ENCODE measurements at regions not wholly inside any gene's neighbourhood (a gene's known extent, or its start where the extent isn't known, plus 50 kb on each side); places are given as distances from the start of the nearest gene placed in this dataset.

DNA sequence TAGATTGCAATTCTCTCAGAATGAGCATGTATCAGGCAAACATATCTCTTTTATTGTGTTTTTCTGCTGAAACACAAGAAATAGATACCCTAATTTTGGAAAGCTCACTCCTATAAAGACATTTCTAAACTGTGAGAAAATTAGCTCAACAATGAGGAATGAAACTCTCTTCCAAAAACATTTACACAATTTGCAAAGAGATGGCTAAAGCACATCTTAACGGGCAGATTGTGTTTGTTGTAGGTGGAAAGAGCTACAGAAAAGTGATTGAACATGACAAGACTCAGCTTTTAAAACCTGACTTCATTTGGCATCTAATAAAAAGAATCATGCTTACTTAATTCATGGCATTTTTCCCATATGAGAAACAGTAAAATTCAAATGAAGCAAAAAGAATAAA, 175.0 kb upstream of the SLC39A10 start:
- CTCF ChIA-PET: no interaction called here
- POLR2A ChIA-PET: no interaction called here

DNA sequence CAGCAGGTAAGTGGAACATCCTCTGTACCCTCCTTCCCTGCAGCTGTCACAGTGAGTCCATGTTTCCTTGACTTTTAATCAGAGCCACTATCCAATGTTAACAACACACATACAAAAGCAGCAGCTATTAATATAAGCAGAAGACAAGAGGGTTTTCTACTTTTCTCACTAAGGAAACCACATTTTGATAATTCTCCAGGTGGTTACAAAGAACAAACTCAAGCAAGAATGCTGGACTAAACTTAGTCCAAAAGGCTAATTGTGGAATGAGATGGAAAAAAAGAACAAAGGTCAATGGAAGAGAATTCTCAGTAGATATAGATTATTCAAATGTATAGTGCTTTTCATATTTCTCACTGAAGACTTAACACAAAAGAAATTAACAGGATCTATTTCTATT, 176.9 kb upstream of the SLC39A10 start:
- CTCF ChIA-PET: no interaction called here
- POLR2A ChIA-PET: no interaction called here

DNA sequence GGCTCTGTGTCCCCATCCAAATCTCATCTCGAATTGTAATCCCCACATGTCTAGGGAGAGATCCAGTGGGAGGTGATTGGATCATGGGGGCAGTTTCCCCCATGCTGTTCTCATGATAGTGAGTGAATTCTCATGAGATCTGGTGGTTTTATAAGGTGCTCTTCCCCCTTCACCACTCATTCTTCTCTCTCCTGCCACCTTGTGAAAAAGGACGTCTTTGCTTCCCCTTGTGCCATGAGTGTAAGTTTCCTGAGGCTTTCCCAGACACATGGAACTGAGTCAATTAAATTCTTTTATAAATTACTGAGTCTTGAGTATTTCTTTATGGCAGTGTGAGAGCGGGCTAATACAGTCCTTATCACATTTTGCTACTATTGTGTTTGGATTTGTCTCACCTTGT, 177.6 kb upstream of the SLC39A10 start:
- ChIA-PET CTCF (no interaction called here), POLR2A (no interaction called here)

DNA sequence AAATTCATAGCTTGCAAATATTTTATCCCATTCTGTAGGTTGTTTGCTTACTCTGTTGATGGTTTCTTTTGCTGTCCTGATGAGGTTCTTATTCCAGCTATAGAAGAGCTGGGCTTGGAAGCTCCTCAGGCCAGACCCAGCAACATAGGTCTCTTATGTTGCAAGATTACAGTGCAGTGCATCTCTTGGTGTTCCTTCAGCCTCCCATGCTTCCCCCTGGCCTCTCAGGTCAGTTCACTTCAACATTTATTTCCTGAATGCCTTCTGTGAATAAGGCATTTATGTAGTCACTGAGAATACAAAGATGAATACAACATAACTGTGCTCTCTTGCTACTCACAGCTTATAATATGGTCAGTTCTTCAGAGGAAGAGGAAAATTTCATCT, 179.0 kb upstream of the SLC39A10 start:
- CTCF ChIA-PET: no interaction called here
- POLR2A ChIA-PET: no interaction called here

DNA sequence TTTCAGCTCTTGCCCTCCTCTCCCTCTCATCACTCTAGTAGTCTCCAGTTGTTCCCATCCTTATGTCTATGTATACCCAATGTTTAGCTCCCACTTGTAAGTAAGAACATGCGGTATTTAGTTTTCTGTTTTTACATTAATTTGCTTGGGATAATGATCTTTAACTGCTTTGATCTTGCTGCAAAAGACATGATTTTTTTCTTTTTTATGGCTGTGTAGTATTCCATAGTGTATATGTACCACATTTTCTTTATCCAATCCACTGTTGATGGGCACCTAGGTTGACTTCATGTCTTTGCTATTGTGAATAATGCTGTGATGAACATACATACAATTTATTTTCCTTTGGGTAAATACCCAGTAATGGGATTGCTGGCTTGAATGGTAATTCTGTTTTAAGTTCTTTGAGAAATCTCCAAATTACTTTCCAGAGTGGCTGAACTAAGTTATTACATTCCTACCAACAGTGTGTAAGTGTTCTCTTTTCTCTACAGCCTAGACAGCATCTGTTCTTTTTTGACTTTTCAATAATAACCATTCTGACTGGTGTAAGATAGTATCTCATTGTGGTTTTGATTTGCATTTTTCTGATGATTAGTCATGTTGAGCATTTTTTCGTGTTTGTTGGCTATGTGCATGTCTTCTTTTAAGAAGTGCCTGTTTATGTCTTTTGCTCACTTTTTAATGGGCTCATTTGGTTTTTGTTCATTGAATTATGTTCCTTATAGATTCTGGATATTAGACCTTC, 179.6 kb upstream of the SLC39A10 start:
- POLR2A ChIA-PET: no interaction called here
- CTCF ChIA-PET: no interaction called here

DNA sequence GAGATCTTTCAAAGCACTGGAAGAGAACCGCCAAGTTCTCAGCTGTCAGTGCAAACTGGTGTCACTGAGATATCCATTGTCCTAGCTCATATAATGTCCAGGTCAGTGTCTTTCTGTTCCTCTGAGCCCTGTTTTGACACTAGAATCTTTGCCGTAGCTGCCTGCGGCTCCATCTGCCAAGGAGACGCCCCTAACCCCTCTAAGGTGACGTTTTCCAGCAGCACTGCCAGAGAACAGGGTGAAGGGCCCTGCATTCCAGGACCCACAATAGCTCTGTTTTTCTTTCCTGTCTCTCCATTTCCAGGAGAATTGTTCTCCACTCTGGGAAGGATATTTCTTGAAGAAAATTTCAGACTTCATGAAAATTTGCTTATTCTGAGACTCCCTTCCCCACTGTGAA, 181.7 kb upstream of the SLC39A10 start:
- POLR2A ChIA-PET: no interaction called here
- CTCF ChIA-PET: no interaction called here

DNA sequence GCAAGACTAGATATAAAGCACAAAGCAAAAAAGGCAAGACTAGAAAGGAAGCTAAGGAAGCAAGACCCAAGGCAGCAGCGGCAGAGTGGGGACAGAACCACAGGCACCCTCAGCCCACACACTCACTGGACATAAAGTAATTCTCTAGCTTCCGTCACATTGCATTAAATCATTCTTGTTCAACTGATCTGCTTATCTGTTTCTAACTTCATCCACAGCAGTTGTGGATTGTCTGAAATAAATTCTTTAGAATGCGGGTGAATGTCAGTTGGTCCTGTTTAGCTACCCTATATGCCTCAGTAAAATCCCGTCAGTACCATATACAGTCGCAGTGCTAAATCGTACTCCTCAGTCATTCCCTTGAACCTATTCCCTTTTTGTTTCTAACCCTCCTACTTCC, 183.2 kb upstream of the SLC39A10 start:
- POLR2A ChIA-PET: no interaction called here
- CTCF ChIA-PET: no interaction called here

DNA sequence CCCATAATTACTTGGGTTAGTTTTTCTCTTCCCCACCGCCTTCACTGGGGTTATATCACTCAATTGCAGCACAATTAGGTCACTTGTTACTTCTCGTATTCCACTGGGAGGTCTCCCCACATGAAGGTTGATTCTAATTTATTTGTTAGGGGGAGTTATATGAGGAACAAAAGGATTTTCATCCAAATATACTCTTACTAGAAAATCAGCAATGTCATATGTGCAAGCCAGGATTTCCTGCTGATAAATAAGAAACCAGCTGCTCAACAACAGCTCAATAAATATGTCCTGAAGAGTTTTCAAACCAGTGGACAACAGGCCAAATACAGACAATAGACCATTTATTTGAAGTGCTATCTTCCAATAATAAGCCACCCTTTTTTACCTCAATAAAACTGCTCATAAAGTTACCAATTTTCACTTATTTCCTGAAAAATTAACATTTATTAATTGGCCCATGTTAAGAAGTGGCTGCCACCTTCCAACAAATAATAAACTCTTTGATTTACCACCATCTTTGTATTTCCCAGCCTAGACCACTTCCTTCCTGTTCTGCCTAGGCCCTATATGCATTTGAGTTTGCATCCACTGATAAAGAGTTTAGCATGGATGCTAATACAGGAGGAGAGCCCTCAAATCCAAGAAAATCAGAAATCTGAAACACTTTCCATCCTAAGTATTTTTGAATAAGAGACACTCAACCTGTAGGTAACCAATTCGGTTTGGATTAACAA, 184.4 kb upstream of the SLC39A10 start:
- CTCF ChIA-PET: interaction anchor here (0.6 kb wide), 1 partner anchor 605 kb away, joined by 3 read pairs; no protein-coding TSS in a partner anchor

DNA sequence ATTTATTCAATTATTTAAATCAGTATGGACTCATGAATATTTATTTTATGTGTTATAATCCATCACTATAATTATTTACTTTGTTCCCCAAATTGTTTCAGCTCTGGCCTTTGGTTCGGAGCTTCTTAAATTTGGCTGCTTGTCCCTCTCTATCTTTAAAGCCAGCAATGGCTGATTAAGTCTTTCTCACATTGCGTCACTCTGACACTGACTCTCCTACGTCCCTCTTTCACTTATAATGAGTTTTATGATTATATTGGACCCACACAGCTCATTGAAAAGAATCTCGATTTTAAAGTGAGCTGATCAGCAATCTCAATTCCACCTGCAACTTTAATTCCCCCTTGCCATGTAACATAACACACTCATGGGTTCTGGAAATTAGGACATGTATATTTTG, 185.2 kb upstream of the SLC39A10 start:
- POLR2A ChIA-PET: no interaction called here
- CTCF ChIA-PET: no interaction called here

More for the DNA sequence above, 184.4 kb upstream of the SLC39A10 start:
- POLR2A ChIA-PET: no interaction called here

DNA sequence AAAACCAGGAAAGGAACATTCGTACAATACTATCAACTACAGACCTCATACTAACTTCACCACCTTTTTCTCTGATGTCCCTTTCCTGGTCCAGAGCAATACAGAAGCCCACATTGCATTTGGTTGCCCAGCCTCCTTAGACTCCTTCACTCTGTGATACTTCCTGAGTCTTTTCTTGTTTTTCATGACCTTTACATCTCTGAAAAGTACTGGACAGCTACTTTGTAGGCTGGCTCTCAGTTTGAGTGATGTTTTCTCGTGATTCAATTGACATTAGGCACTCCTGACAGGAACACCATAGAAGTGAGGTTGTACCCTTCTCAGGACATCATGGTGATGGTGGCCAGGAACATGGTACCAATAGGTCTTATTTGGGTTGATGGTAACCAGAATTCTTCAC, 185.9 kb upstream of the SLC39A10 start:
- ChIA-PET CTCF (no interaction called here), POLR2A (no interaction called here)

DNA sequence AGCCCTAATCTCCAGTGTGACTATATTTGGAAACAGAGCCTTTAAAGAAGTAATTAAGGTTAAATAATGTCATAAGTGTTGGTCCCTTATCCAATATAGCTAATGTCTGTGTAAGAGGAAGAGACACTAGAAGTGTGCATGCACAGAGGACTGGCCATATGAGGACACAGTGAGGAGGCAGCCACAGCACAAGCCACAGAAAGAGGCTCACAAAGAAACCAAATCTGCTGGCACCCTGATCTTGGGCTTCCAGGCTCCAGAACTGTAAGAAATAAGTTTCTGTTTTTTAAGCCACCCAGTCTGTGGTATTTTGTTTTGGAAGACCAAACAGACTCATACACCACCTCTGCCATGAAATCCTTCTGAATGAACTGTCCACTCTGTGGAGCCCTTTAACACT, 186.4 kb upstream of the SLC39A10 start:
- POLR2A ChIA-PET: no interaction called here

DNA sequence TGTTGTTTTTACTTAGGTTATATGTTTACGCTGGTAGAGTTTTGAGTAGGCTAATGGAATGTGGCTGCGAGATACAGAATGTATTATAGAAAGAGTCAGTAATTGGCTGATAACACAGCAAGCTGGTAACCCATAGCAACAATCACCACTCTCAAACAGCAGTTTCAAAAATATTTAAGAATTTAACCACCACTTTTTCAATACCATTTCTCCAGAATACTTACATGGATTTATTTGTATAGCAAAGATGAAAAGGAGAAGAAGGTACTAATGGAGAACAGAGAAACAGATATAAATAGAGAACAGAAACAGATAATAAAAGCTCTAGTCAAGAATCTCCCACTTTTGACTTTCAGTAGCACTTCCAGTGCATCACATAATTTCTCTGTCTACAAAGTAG, 188.3 kb upstream of the SLC39A10 start:
- ChIA-PET POLR2A (no interaction called here), CTCF (no interaction called here)

More for the DNA sequence above, 186.4 kb upstream of the SLC39A10 start:
- CTCF ChIA-PET: no interaction called here

DNA sequence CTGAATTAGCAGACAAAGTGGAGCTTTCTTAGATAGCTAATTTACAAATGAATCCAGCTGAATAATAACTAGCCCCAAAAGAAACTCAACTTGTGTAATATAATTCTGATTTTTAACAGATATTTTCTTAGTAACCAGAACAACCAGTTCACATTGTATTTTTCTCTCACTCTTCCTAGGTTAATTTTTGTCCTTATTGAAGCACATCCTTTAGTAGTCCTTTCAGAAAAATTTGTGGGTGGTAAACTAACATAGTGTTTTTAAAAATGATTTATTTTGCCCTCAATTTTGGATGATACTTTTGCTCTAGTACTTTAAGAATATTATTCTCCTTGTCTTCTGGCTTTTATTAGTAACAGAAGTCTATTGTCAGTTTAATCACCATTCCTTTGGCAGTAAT, 190.6 kb upstream of the SLC39A10 start:
- ChIA-PET POLR2A (no interaction called here), CTCF (no interaction called here)

DNA sequence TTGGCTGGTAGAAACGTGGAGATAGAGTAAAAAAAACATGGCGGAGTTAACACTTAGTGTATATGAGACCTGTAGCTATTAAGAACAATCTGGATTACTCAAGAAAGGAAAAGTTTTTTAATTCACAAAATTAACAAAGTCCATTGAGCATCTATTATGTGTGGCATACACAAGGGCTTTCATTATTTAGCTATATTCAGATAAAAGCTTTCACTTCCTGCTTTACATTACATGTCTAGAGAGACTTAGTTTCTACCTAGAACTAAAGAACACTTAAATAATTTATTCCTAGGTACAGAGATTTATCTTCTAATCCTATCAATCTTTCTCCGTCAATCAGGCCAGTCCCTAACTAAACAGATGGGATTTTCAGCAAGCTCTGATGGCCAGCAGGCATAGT, 196.0 kb upstream of the SLC39A10 start:
- ChIA-PET CTCF (no interaction called here), POLR2A (no interaction called here)

DNA sequence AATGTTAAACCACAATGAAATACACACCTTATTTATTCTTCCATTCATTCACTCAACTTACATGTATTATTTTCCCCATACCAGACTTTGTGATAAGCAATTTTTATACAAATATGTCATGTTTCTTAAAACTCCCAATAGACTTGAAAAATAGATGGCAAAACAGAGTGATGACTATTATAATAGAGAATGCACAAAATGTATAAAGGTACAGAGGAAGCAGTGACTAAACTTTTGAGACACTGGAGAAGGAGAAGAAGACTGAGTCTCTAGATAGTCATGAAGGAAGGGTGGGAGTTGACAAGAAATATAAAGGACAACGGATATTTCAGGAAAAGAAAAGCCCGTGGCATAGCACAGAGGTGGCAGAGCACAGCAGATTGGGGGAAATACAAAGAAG, 198.1 kb upstream of the SLC39A10 start:
- ChIA-PET CTCF (no interaction called here), POLR2A (no interaction called here)

DNA sequence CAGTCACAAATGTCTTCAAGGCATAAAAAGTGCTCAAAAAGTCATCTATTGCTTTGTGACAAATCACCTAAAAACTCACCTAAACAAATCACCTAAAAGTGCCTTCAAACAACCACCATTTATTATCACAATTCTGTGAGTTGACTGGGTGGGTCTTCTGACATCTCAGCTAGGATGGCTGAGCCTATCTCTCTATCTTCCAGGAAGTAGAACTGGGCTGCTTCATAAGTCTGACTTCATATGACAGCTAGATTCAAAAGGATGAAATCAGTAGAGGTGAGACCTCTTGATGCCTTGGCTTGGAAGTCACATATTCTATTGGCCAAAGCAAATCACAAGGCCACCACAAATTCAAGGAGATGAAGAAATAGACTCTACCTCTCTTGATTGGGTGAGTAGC, 199.2 kb upstream of the SLC39A10 start:
- CTCF ChIA-PET: no interaction called here
- POLR2A ChIA-PET: no interaction called here

DNA sequence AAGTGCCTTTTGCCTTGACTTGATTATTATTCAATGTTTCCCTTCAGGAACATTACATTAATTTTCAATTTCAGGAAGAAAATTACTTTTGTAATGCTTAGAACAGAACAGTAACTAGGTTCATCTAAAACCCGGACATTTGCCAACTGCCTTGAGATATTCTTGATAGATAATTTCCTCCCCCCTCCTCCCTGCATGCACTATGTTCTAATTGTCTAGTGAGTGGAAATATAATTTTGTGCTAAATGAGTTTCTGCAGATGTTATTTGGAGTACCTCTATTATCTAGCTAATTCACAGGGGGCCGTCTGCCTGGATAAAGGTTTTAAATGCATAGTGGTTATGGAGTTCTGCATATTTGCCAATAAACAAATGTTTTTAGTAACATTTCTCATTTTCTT, 200.3 kb upstream of the SLC39A10 start:
- POLR2A ChIA-PET: no interaction called here
- CTCF ChIA-PET: no interaction called here

DNA sequence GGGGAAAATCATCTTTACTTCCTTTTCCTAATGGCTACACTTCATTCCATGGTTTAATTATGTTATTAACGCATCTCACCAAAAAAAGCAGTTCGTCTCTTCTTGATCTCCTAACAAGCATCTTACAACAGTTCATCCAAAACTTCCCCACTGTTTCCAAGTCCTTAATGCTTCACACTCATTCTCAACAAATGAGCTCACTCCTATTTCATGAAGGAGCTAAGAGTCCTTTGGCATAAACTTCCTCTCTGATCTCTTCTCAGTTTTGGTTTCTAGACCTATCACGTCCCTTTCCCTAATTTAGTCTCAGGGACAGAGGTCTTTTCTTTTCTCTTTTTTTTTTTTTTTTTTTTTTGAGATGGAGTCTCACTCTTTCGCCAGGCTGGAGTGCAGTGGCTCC, 205.9 kb upstream of the SLC39A10 start:
- CTCF ChIA-PET: interaction anchor here (0.6 to 0.7 kb wide), 2 partner anchors 121 to 162 kb away, joined by 3 to 5 read pairs; no protein-coding TSS in a partner anchor
- POLR2A ChIA-PET: no interaction called here

DNA sequence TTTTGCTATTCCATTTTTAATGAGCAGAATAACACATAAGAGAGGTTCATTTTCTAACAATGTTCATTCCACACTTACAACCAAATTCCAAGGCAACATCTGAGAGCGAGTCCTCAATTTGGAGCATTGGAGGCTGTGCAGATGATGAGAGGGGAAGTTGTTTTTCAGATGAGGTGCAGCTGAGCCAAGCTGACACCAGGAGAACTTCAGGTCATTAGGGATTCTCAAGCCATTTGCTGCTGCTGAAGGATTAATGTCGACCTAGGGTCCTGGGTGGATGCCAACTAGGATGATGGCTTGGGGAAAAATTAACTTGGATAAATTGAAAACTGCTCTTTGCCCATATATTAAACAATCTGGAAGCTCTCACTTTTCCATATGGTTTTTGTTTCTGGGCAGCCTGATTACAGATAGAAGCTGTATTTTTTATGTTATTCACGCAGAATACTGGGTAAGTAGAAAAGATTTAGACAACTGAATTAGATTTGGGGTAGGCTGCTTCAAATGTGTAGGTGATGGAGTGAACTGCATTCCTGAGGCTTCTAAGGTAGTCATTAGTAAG, 206.4 kb upstream of the SLC39A10 start:
- POLR2A ChIA-PET: no interaction called here
- CTCF ChIA-PET: interaction anchor here (0.6 to 0.7 kb wide), 3 partner anchors 122 to 200 kb away, joined by 3 to 5 read pairs (median 3); no protein-coding TSS in a partner anchor

DNA sequence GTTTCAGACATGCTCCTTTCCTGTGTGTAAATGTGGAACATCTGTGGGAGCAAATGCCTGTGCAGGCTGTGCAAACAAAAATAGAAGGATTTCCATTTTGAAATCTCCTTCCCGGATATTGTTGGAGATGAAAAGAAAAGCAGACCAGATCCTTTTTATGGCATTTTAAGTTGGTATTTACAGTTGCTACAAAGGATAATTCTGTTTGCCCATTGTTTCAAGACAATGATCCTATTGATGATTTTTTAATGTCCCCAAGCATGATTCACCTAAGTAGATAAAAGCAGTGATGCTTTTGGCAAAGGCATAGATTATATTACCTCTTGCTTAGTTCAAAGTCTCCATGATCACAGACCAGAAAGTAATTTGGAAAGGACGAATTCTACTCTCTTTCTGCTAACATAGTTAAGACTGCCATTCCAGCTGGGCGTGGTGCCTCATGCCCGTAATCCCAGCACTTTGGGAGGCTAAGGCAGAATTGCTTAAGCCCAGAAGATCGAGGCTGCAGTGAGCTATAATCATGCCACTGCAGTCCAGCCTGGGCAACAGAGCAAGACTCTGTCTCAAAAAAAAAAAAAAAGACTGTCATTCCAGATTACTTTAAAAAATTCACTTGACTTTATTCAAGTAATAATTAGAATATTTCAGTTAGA, 209.6 kb upstream of the SLC39A10 start:
- ChIA-PET CTCF (no interaction called here), POLR2A (no interaction called here)

DNA sequence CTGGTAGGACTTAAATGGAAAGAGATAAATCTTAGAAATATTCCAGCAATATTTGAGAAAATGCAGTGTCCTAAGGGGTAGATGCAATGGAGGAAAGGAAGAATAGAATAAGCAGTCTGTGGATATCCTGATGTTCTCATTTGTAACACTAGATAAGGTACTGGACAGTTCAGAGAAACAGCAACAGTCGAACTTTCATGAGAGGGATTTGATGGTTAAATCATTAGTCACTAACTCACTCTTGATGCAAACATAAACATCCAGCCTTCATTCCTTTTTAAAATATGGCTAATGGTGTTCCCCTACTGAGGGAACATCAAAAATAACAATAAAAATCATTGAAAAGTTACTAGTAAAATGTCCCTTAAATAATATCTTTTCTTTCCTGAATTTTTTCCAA, 211.4 kb upstream of the SLC39A10 start:
- CTCF ChIA-PET: no interaction called here

More for the DNA sequence above, 211.4 kb upstream of the SLC39A10 start:
- POLR2A ChIA-PET: no interaction called here
